Tibial artery (tissue), 4 donors: ENCODE measurements at regions not wholly inside any gene's neighbourhood (a gene's known extent, or its start where the extent isn't known, plus 50 kb on each side); places are given as distances from the start of the nearest gene placed in this dataset.

Source experiments
- DNase-seq, 2 donors: peaks; one replicate each; pipeline ENCODE4 v3.0.0-alpha.2; 2019
- H3K27ac ChIP-seq, 2 donors: fragments of 200-600 bp; sonication (generic) in 1 of 2; 1 replicate in 1 of 2; 2 replicates in 1 of 2; pipeline ENCODE4 v1.5.1; 2018 to 2019; ENCODE audit warnings: mild to moderate bottlenecking in 1 of 2
- H3K27me3 ChIP-seq, 2 donors: fragments of 200-600 bp; sonication (generic) in 1 of 2; one replicate each; pipeline versions ENCODE4 v1.5.1 to v1.6.0; 2016 to 2019
- H3K36me3 ChIP-seq, 3 donors: fragments of 200-600 bp; sonication (generic) in 2 of 3; one replicate each; pipeline ENCODE4 v1.5.1; 2016 to 2019; ENCODE audit warnings: mild to moderate bottlenecking in 2 of 3
- H3K4me1 ChIP-seq, 4 donors: fragments of 200-600 bp; sonication (generic) in 2 of 4; 1 replicate in 3 of 4; 2 replicates in 1 of 4; pipeline ENCODE4 v1.5.1; 2016 to 2019
- H3K4me3 ChIP-seq, 2 donors: fragments of 200-600 bp; sonication (generic) in 1 of 2; 1 replicate in 1 of 2; 2 replicates in 1 of 2; pipeline ENCODE4 v1.5.1; 2018 to 2019; ENCODE audit warnings: mild to moderate bottlenecking in 2 of 2
- H3K9me3 ChIP-seq, 3 donors: fragments of 200-600 bp; sonication (generic) in 1 of 3; one replicate each; pipeline ENCODE4 v1.5.1; 2016 to 2019
- CTCF ChIP-seq, 2 experiments: fragments of 200-600 bp in 1 of 2; fragments of 450-650 bp in 1 of 2; IDR thresholded peaks; one replicate each; pipeline ENCODE4 v1.5.1; 2017 to 2019; ENCODE audit warnings: antibody characterized with exemption in 2 of 2, mild to moderate bottlenecking in 1 of 2, moderate library complexity in 1 of 2
- intact Hi-C: fragments of 100-400 bp; cut with DNase I; formaldehyde crosslinking; loops from one replicate; pipeline ENCODE4 v1.15.0; 2023; ENCODE audit warnings: low total_unique reads

GRCh38 chr6:28764761-28765282 lies 159.0 kb downstream of the TRIM27 start:
- no peaks in the 10 kb centered on the region for H3K36me3 ChIP-seq
- intact Hi-C loops: no loop called here
- no peak for DNase-seq
- H3K9me3 ChIP-seq: peaks cover 0 to 6% (median 0%) of the 10 kb centered on the region in 3 donors
- no peak overlapping the region for H3K27ac ChIP-seq
- no peak for TF ChIP-seq CTCF (IDR thresholded peaks at IDR 0.05)
- no peaks in the 10 kb centered on the region for H3K4me1 ChIP-seq
- peaks cover 0 to 64% of the 10 kb centered on the region in 2 donors for H3K27me3 ChIP-seq
- H3K4me3 ChIP-seq: no peak overlapping the region

GRCh38 chr6:28765978-28766351 lies 157.8 kb downstream of the TRIM27 start:
- Histone ChIP-seq H3K9me3 (peaks cover 0 to 6% (median 0%) of the 10 kb centered on the region in 3 donors), H3K27ac (no peak overlapping the region), H3K4me3 (no peak overlapping the region), H3K27me3 (peaks cover 0 to 76% of the 10 kb centered on the region in 2 donors), H3K36me3 (no peaks in the 10 kb centered on the region), H3K4me1 (no peaks in the 10 kb centered on the region)
- TF ChIP-seq CTCF (IDR thresholded peaks at IDR 0.05): no peak
- DNase-seq: no peak
- intact Hi-C loops: no loop called here

GRCh38 chr6:28766426-28766825 lies 157.4 kb downstream of the TRIM27 start:
- no peak overlapping the region for H3K4me3 ChIP-seq
- no peak overlapping the region for H3K27ac ChIP-seq
- no peaks in the 10 kb centered on the region for H3K36me3 ChIP-seq
- H3K27me3 ChIP-seq: peaks cover 0 to 79% of the 10 kb centered on the region in 2 donors
- no peak for DNase-seq
- intact Hi-C loops: no loop called here
- H3K4me1 ChIP-seq: no peaks in the 10 kb centered on the region
- no peak for TF ChIP-seq CTCF (IDR thresholded peaks at IDR 0.05)
- peaks cover 0 to 6% (median 0%) of the 10 kb centered on the region in 3 donors for H3K9me3 ChIP-seq

- Histone ChIP-seq H3K27ac (no peak overlapping the region), H3K4me1 (no peaks in the 10 kb centered on the region), H3K36me3 (no peaks in the 10 kb centered on the region), H3K27me3 (peaks cover 0 to 85% of the 10 kb centered on the region in 2 donors), H3K9me3 (peaks cover 0 to 6% (median 0%) of the 10 kb centered on the region in 3 donors), H3K4me3 (no peak overlapping the region)
- no peak for TF ChIP-seq CTCF (IDR thresholded peaks at IDR 0.05)
- DNase-seq: no peak
- intact Hi-C loops: no loop called here
These were observed 156.7 kb downstream of the TRIM27 start for GRCh38 chr6:28767133-28767532.

- Histone ChIP-seq H3K4me1 (no peaks in the 10 kb centered on the region), H3K27me3 (peaks cover 0 to 91% of the 10 kb centered on the region in 2 donors), H3K36me3 (no peaks in the 10 kb centered on the region), H3K27ac (no peak overlapping the region), H3K9me3 (peaks cover 0 to 6% (median 0%) of the 10 kb centered on the region in 3 donors), H3K4me3 (no peak overlapping the region)
- intact Hi-C loops: no loop called here
- no peak for DNase-seq
- TF ChIP-seq CTCF (IDR thresholded peaks at IDR 0.05): no peak
These were observed 156.1 kb downstream of the TRIM27 start for GRCh38 chr6:28767691-28768090.
